HEK293T (cell line): ENCODE measurements at regions not wholly inside any gene's neighbourhood (a gene's known extent, or its start where the extent isn't known, plus 50 kb on each side); places are given as distances from the start of the nearest gene placed in this dataset.
"Not testable (repeated sequence)": the region's sequence is repeated elsewhere in the genome, so short reads cannot be mapped to it uniquely, and the experiment has no call there.

ENCODE experiments used
- CTCF ChIA-PET: fragments of 350-600 bp; formaldehyde crosslinking; extraction: SDS; loops from one replicate; lab custom pipeline; 2021; ENCODE audit warnings: antibody characterized with exemption, inconsistent platforms; lab: Yijun Ruan, JAX
- POLR2A ChIA-PET: fragments of 350-600 bp; formaldehyde crosslinking; extraction: SDS; loops from one replicate; lab custom pipeline; 2020; ENCODE audit warnings: antibody characterized with exemption, inconsistent platforms; lab: Yijun Ruan, JAX
- DNase-seq: peaks from one replicate; pipeline ENCODE4 v3.0.0; 2012; ENCODE audit warnings: mixed read lengths; ENCODE audit errors: extremely low spot score
- ARNT ChIP-seq: fragments of 450-650 bp; IDR thresholded peaks from 2 replicates; pipeline ENCODE4 v1.6.1; 2017; ENCODE audit warnings: mild to moderate bottlenecking
- BHLHE40 ChIP-seq: fragments of 450-650 bp; IDR thresholded peaks from 2 replicates; pipeline ENCODE4 v1.6.1; 2016; ENCODE audit warnings: mild to moderate bottlenecking, moderate library complexity, borderline replicate concordance
- CTBP1 ChIP-seq: fragments of 450-650 bp; IDR thresholded peaks from 2 replicates; pipeline ENCODE4 v1.6.1; 2016; ENCODE audit warnings: borderline replicate concordance
- ELF4 ChIP-seq: fragments of 450-650 bp; IDR thresholded peaks from 2 replicates; pipeline ENCODE4 v1.6.1; 2017; ENCODE audit warnings: antibody characterized with exemption
- FOXA1 ChIP-seq: fragments of 450-650 bp; IDR thresholded peaks from 2 replicates; pipeline ENCODE4 v1.6.1; 2016; ENCODE audit warnings: mild to moderate bottlenecking
- FOXK2 ChIP-seq: fragments of 450-650 bp; IDR thresholded peaks from 2 replicates; pipeline ENCODE4 v1.6.1; 2016; ENCODE audit warnings: mild to moderate bottlenecking
- FOXM1 ChIP-seq: fragments of 450-650 bp; IDR thresholded peaks from 2 replicates; pipeline ENCODE4 v1.6.1; 2017; ENCODE audit warnings: mild to moderate bottlenecking, borderline replicate concordance
- HDGF ChIP-seq: fragments of 450-650 bp; IDR thresholded peaks from 2 replicates; pipeline ENCODE4 v1.6.1; 2017; ENCODE audit warnings: antibody characterized with exemption, borderline replicate concordance
- L3MBTL2 ChIP-seq: fragments of 450-650 bp; conservative IDR thresholded peaks from 2 replicates; pipeline ENCODE4 v1.6.1; 2016; ENCODE audit warnings: mild to moderate bottlenecking
- LEF1 ChIP-seq: fragments of 450-650 bp; IDR thresholded peaks from 2 replicates; pipeline ENCODE4 v1.6.1; 2017; ENCODE audit warnings: mild to moderate bottlenecking, borderline replicate concordance
- NFRKB ChIP-seq: fragments of 450-650 bp; IDR thresholded peaks from 2 replicates; pipeline ENCODE4 v1.6.1; 2016; ENCODE audit warnings: mild to moderate bottlenecking, moderate library complexity
- PKNOX1 ChIP-seq: fragments of 450-650 bp; IDR thresholded peaks from 2 replicates; pipeline ENCODE4 v1.6.1; 2016
- SP1 ChIP-seq: fragments of 450-650 bp; IDR thresholded peaks from 2 replicates; pipeline ENCODE4 v1.6.1; 2017
- SUZ12 ChIP-seq: fragments of 450-650 bp; IDR thresholded peaks from 2 replicates; pipeline ENCODE4 v1.6.1; 2016; ENCODE audit warnings: mild to moderate bottlenecking
- TARDBP ChIP-seq: fragments of 450-650 bp; IDR thresholded peaks from 2 replicates; pipeline ENCODE4 v1.6.1; 2016
- ZNF384 ChIP-seq: fragments of 450-650 bp; IDR thresholded peaks from 2 replicates; pipeline ENCODE4 v1.6.1; 2016

- DNase-seq, CTCF ChIA-PET, POLR2A ChIA-PET: not testable (repeated sequence)
Measured at GRCh38 chr11:14573539-14574057, 53.4 kb upstream of the PSMA1 start.

GRCh38 chr11:14577292-14577691, 57.1 kb upstream of the PSMA1 start:
- ChIA-PET POLR2A (no interaction called here), CTCF (no interaction called here)
- DNase-seq, result no peak
- no peak for TF ChIP-seq TARDBP
- TF ChIP-seq ZNF384, result no peak
- no peak for TF ChIP-seq FOXM1
- no peak for TF ChIP-seq LEF1
- no peak for TF ChIP-seq L3MBTL2
- TF ChIP-seq PKNOX1, result no peak
- no peak for TF ChIP-seq NFRKB
- TF ChIP-seq FOXK2, result no peak
- no peak for TF ChIP-seq CTBP1
- no peak for TF ChIP-seq ELF4
- TF ChIP-seq FOXA1, result no peak
- no peak for TF ChIP-seq ARNT
- no peak for TF ChIP-seq BHLHE40
- TF ChIP-seq HDGF, result no peak

- TF ChIP-seq FOXA1, result no peak
- no peak for TF ChIP-seq FOXK2
- no peak for TF ChIP-seq SP1
- no peak for TF ChIP-seq ZNF384
- no peak for TF ChIP-seq PKNOX1
- TF ChIP-seq LEF1, result no peak
- TF ChIP-seq CTBP1, result no peak
- TF ChIP-seq SUZ12, result no peak
- no peak for TF ChIP-seq BHLHE40
- no peak for TF ChIP-seq TARDBP
- no peak for TF ChIP-seq ELF4
- TF ChIP-seq L3MBTL2, result no peak
- TF ChIP-seq FOXM1, result no peak
- TF ChIP-seq NFRKB, result no peak
- DNase-seq, result no peak
- CTCF ChIA-PET, result no interaction called here
- POLR2A ChIA-PET, result interaction anchor here (1.0 kb wide), 1 partner anchor 66 kb away, joined by 3 read pairs; no protein-coding TSS in a partner anchor
Measured at GRCh38 chr11:14577835-14578529, 57.8 kb upstream of the PSMA1 start.

GRCh38 chr11:14578541-14578956, 58.4 kb upstream of the PSMA1 start:
- ChIA-PET POLR2A (interaction anchor here (1.0 kb wide), 1 partner anchor 66 kb away, joined by 3 read pairs; no protein-coding TSS in a partner anchor), CTCF (no interaction called here)
- DNase-seq, result no peak
- no peak for TF ChIP-seq TARDBP
- no peak for TF ChIP-seq SP1
- TF ChIP-seq NFRKB, result no peak
- no peak for TF ChIP-seq LEF1
- TF ChIP-seq BHLHE40, result no peak
- TF ChIP-seq ARNT, result no peak
- TF ChIP-seq FOXM1, result no peak
- TF ChIP-seq CTBP1, result no peak
- TF ChIP-seq ELF4, result no peak
- no peak for TF ChIP-seq L3MBTL2
- no peak for TF ChIP-seq FOXK2
- TF ChIP-seq FOXA1, result no peak
- TF ChIP-seq ZNF384, result no peak
- TF ChIP-seq SUZ12, result no peak
- TF ChIP-seq PKNOX1, result no peak
- no peak for TF ChIP-seq HDGF

GRCh38 chr11:14579646-14580045, 59.5 kb upstream of the PSMA1 start:
- no peak for DNase-seq
- TF ChIP-seq FOXM1, result no peak
- no peak for TF ChIP-seq BHLHE40
- TF ChIP-seq ARNT, result no peak
- TF ChIP-seq SP1, result no peak
- no peak for TF ChIP-seq TARDBP
- TF ChIP-seq NFRKB, result no peak
- TF ChIP-seq ZNF384, result no peak
- no peak for TF ChIP-seq LEF1
- no peak for TF ChIP-seq CTBP1
- ChIA-PET CTCF (no interaction called here), POLR2A (no interaction called here)

GRCh38 chr11:14582793-14583192, 60.8 kb upstream of the PDE3B start:
- CTCF ChIA-PET, result no interaction called here
- no peak for DNase-seq

More at GRCh38 chr11:14582793-14583192, 60.8 kb upstream of the PDE3B start:
- TF ChIP-seq FOXA1 (no peak), ARNT (no peak), CTBP1 (no peak), PKNOX1 (no peak), ZNF384 (no peak), FOXK2 (no peak), BHLHE40 (no peak), SP1 (no peak), L3MBTL2 (no peak), HDGF (no peak), NFRKB (no peak), ELF4 (no peak), FOXM1 (no peak), TARDBP (no peak), LEF1 (no peak), SUZ12 (no peak)
- POLR2A ChIA-PET, result no interaction called here
